IMR-90 (cell line): ENCODE measurements at regions not wholly inside any gene's neighbourhood (a gene's known extent, or its start where the extent isn't known, plus 50 kb on each side); places are given as distances from the start of the nearest gene placed in this dataset.
"Not testable (repeated sequence)": the region's sequence is repeated elsewhere in the genome, so short reads cannot be mapped to it uniquely, and the experiment has no call there.

ENCODE experiments used
- ATAC-seq: fragments of 200-7000 bp; cut with Tn5 transposase; 2 replicates; pipeline ENCODE4 v1.9.1; 2020; ENCODE audit warnings: low read depth, mild to moderate bottlenecking, moderate library complexity
- BruUV-seq: library from RNA; stranded (reverse); fragments of 400-500 nt; replicated peaks from 2 replicates; lab custom pipeline; 2021; lab: Mats Ljungman, UMichigan
- CTCF ChIA-PET: fragments of 300-600 bp; formaldehyde crosslinking; extraction: SDS; loops from one replicate; lab custom pipeline; 2021; ENCODE audit warnings: antibody characterized with exemption; lab: Yijun Ruan, JAX
- POLR2A ChIA-PET: fragments of 300-600 bp; sonication (Branson Sonifier 250); formaldehyde crosslinking; loops from one replicate; lab custom pipeline; 2022; ENCODE audit warnings: antibody characterized with exemption; ENCODE audit not compliant: unreplicated experiment; lab: Charles Lee
- DNase-seq: peaks from one replicate; pipeline ENCODE4 v3.0.0; 2013
- H2AFZ ChIP-seq: replicated peaks from 2 replicates; pipeline ENCODE3; 2013; ENCODE audit warnings: low read length, mild to moderate bottlenecking; ENCODE audit not compliant: poor library complexity
- H2AK5ac ChIP-seq: 2 replicates; pipeline ENCODE4 v1.6.1; 2013; ENCODE audit warnings: low read depth, low read length, inconsistent platforms
- H2AK9ac ChIP-seq: replicated peaks from 2 replicates; pipeline ENCODE3; 2013; ENCODE audit warnings: mild to moderate bottlenecking, low read depth, low read length, moderate library complexity; ENCODE audit not compliant: poor library complexity
- H2BK120ac ChIP-seq: 2 replicates; pipeline ENCODE4 v1.6.1; 2013; ENCODE audit warnings: low read depth, low read length, inconsistent platforms
- H2BK15ac ChIP-seq: 3 replicates; pipeline ENCODE4 v1.6.1; 2013; ENCODE audit warnings: low read depth, low read length, inconsistent platforms
- H2BK20ac ChIP-seq: 2 replicates; pipeline ENCODE4 v1.6.1; 2013; ENCODE audit warnings: low read depth, mild to moderate bottlenecking, inconsistent platforms, low read length, moderate library complexity
- H2BK5ac ChIP-seq: 2 replicates; pipeline ENCODE4 v1.6.1; 2013; ENCODE audit warnings: mild to moderate bottlenecking, low read depth, low read length, inconsistent platforms; ENCODE audit not compliant: poor library complexity, severe bottlenecking
- H3K14ac ChIP-seq: replicated peaks from 2 replicates; pipeline ENCODE4 v1.6.1; 2013; ENCODE audit warnings: low read depth, low read length, inconsistent platforms
- H3K18ac ChIP-seq: 2 replicates; pipeline ENCODE4 v1.6.1; 2013; ENCODE audit warnings: low read depth, low read length, control low read depth
- H3K23ac ChIP-seq: 2 replicates; pipeline ENCODE4 v1.6.1; 2013; ENCODE audit warnings: low read depth, low read length, inconsistent platforms
- H3K27ac ChIP-seq: 2 replicates; pipeline ENCODE4 v1.5.1; 2013; ENCODE audit warnings: mild to moderate bottlenecking, control low read depth, low read length; ENCODE audit not compliant: insufficient read depth
- H3K27me3 ChIP-seq: 2 replicates; pipeline ENCODE4 v1.6.1; 2013; ENCODE audit warnings: low read length; ENCODE audit not compliant: control insufficient read depth, insufficient read depth
- H3K36me3 ChIP-seq: 2 replicates; pipeline ENCODE4 v1.6.1; 2013; ENCODE audit warnings: low read length, mixed read lengths; ENCODE audit not compliant: control insufficient read depth, insufficient read depth
- H3K4ac ChIP-seq: 2 replicates; pipeline ENCODE4 v1.6.1; 2013; ENCODE audit warnings: low read depth, low read length, inconsistent platforms
- H3K4me1 ChIP-seq: 2 replicates; pipeline ENCODE4 v1.6.1; 2013; ENCODE audit warnings: low read length, mixed read lengths; ENCODE audit not compliant: control insufficient read depth, insufficient read depth
- H3K4me2 ChIP-seq: 2 replicates; pipeline ENCODE4 v1.6.1; 2013; ENCODE audit warnings: low read depth, mild to moderate bottlenecking, control low read depth, low read length, moderate library complexity
- H3K4me3 ChIP-seq: 2 replicates; pipeline ENCODE4 v1.5.1; 2013; ENCODE audit warnings: low read depth, mild to moderate bottlenecking, control low read depth, low read length, moderate library complexity; ENCODE audit not compliant: insufficient read depth
- H3K56ac ChIP-seq: 2 replicates; pipeline ENCODE4 v1.6.1; 2013; ENCODE audit warnings: low read length, inconsistent platforms; ENCODE audit not compliant: insufficient read depth; ENCODE audit errors: extremely low read depth
- H3K79me1 ChIP-seq, 2 experiments: 2 replicates each; pipeline ENCODE4 v1.6.1; 2013; ENCODE audit warnings: low read length in 2 of 2, inconsistent platforms in 1 of 2, low read depth in 1 of 2
- H3K9ac ChIP-seq: 2 replicates; pipeline ENCODE4 v1.6.1; 2013; ENCODE audit warnings: low read depth, low read length, control low read depth
- H3K9me1 ChIP-seq: 2 replicates; pipeline ENCODE4 v1.6.1; 2013; ENCODE audit warnings: low read length, inconsistent platforms; ENCODE audit not compliant: insufficient read depth
- H3K9me3 ChIP-seq: 2 replicates; pipeline ENCODE4 v1.6.1; 2013; ENCODE audit warnings: low read length; ENCODE audit not compliant: control insufficient read depth, insufficient read depth
- H4K20me1 ChIP-seq: 2 replicates; pipeline ENCODE4 v1.6.1; 2013; ENCODE audit warnings: low read length, inconsistent platforms; ENCODE audit not compliant: insufficient read depth
- H4K5ac ChIP-seq: 2 replicates; pipeline ENCODE4 v1.6.1; 2013; ENCODE audit warnings: mild to moderate bottlenecking, low read depth, low read length, control low read depth
- H4K8ac ChIP-seq, 2 experiments: 2 replicates each; pipeline ENCODE4 v1.6.1; 2013; ENCODE audit warnings: low read depth in 2 of 2, low read length in 2 of 2, control low read depth in 1 of 2, inconsistent platforms in 1 of 2
- H4K91ac ChIP-seq: 2 replicates; pipeline ENCODE4 v1.6.1; 2013; ENCODE audit warnings: low read depth, low read length, inconsistent platforms; ENCODE audit not compliant: insufficient read depth
- WGBS, 2 experiments: methylation state at CpG; one replicate each; pipeline versions ENCODE4 v1.1.5 to v1.1.7; 2013; ENCODE audit warnings: missing lambda C conversion rate in 2 of 2; ENCODE audit not compliant: insufficient read length in 1 of 2; ENCODE audit errors: extremely low coverage in 2 of 2; 5-methylcytosine and 5-hydroxymethylcytosine counted together
- dilution Hi-C: fragments of 300-500 bp; cut with HindIII; formaldehyde crosslinking; loops from one replicate; pipeline ENCODE4 v1.14.3; 2018; ENCODE audit warnings: low sequenced_read_pairs; ENCODE audit not compliant: unreplicated experiment
- in situ Hi-C: fragments of 300-500 bp; cut with MboI; formaldehyde crosslinking; loops from 3 replicates; pipeline ENCODE4 v1.14.3; 2019; ENCODE audit warnings: low sequenced_read_pairs, inconsistent platforms, mixed read lengths
- intact Hi-C: fragments of 100-400 bp; cut with micrococcal nuclease; formaldehyde crosslinking; loops from 2 replicates; pipeline ENCODE4 v1.10.0; 2022

DNA sequence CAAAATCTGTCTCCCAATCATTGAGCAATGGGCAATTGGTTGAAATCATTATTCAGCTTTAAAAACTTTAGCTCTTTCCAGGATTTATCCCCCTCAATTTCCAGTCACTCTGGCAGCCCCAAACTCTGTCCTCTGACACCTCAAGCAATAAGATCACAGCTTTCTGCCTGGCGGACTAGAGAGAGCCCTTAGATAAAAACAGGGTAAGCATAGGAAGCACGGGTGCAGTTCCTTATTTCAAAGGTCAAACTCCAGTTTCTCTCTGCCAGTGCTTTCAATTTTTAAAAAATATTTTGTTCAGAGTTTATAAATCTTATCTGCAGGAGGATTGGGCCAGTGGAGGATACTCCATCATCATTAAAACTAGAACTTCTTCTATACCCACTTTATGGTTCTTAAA lies 200.8 kb upstream of the PLGLB2 start:
- no CpG with 5 or more reads among the region's 2 CpGs for WGBS, 2 experiments
- not testable (repeated sequence) for ATAC-seq, H3K4me3 ChIP-seq

DNA sequence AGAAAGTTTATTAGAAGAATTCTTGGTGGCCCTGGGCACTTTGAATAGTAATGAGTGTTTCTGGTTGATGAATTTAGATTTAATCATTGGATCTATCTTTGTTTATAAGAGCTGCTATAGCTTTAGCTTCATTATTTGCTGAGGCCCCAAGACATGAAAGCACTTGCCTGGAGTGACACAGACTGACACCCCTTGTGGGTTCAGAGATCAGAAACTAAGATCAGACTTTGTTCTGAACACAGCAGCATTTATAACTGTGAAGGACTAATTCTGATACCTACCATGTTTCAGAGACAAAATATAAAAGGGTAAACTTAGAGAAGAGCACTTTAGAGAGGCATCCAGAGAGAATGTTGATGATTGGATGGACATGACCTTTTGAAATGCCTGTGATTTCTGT lies 199.9 kb upstream of the PLGLB2 start:
- H2BK20ac ChIP-seq, H3K9ac ChIP-seq, H3K56ac ChIP-seq, POLR2A ChIA-PET, H2BK120ac ChIP-seq, H3K4me1 ChIP-seq, DNase-seq, H4K91ac ChIP-seq, H3K9me1 ChIP-seq, H3K23ac ChIP-seq, H4K5ac ChIP-seq, intact Hi-C loops, CTCF ChIA-PET, H3K18ac ChIP-seq, H3K27me3 ChIP-seq, H3K36me3 ChIP-seq, H4K20me1 ChIP-seq, H4K8ac ChIP-seq, H2AK5ac ChIP-seq, ATAC-seq, BruUV-seq, H3K79me1 ChIP-seq, H3K4me3 ChIP-seq, in situ Hi-C loops, dilution Hi-C loops, H3K14ac ChIP-seq, H2AFZ ChIP-seq, H3K4ac ChIP-seq, H2BK5ac ChIP-seq, H2BK15ac ChIP-seq, H3K9me3 ChIP-seq, H2AK9ac ChIP-seq, H3K4me2 ChIP-seq, H3K27ac ChIP-seq: not testable (repeated sequence)

More for the DNA sequence above, 200.8 kb upstream of the PLGLB2 start:
- H3K27me3 ChIP-seq, BruUV-seq, H3K9me1 ChIP-seq, DNase-seq, POLR2A ChIA-PET, H2AFZ ChIP-seq, H2BK20ac ChIP-seq, H3K23ac ChIP-seq, H3K4me2 ChIP-seq, H4K8ac ChIP-seq, H3K36me3 ChIP-seq, H4K91ac ChIP-seq, H3K14ac ChIP-seq, H3K9ac ChIP-seq, H3K79me1 ChIP-seq, H3K18ac ChIP-seq, H3K56ac ChIP-seq, H4K5ac ChIP-seq, H3K9me3 ChIP-seq, H2AK9ac ChIP-seq, H2BK120ac ChIP-seq, H3K4ac ChIP-seq, H2AK5ac ChIP-seq, H2BK15ac ChIP-seq, H3K27ac ChIP-seq, H3K4me1 ChIP-seq, CTCF ChIA-PET, H4K20me1 ChIP-seq, intact Hi-C loops, in situ Hi-C loops, H2BK5ac ChIP-seq, dilution Hi-C loops: not testable (repeated sequence)
